GM19043 (cell line): ENCODE measurements at regions not wholly inside any gene's neighbourhood (a gene's known extent, or its start where the extent isn't known, plus 50 kb on each side); places are given as distances from the start of the nearest gene placed in this dataset.
"Not testable (repeated sequence)": the region's sequence is repeated elsewhere in the genome, so short reads cannot be mapped to it uniquely, and the experiment has no call there.

ENCODE experiments used
- ATAC-seq: cut with Tn5 transposase; IDR thresholded peaks from one replicate; pipeline ENCODE4 v1.9.1; 2021; ENCODE audit warnings: low read depth; ENCODE audit not compliant: unreplicated experiment

- no peak for ATAC-seq
Observed at GRCh38 chr3:104040896-104041295, 1325.8 kb upstream of the ALCAM start.

- ATAC-seq, result not testable (repeated sequence)
Observed at GRCh38 chr3:104043001-104043543, 1323.6 kb upstream of the ALCAM start.

GRCh38 chr3:104044002-104044401 lies 1322.7 kb upstream of the ALCAM start:
- no peak for ATAC-seq

GRCh38 chr3:104066658-104067057 lies 1300.1 kb upstream of the ALCAM start:
- no peak for ATAC-seq

- ATAC-seq, result no peak
Observed at GRCh38 chr3:104069114-104069513, 1297.6 kb upstream of the ALCAM start.

GRCh38 chr3:104070906-104071305 lies 1295.8 kb upstream of the ALCAM start:
- no peak for ATAC-seq

GRCh38 chr3:104080088-104080626 lies 1286.6 kb upstream of the ALCAM start:
- ATAC-seq, result no peak

- no peak for ATAC-seq
Observed at GRCh38 chr3:104088738-104089137, 1278.0 kb upstream of the ALCAM start.

- ATAC-seq, result not testable (repeated sequence)
Observed at GRCh38 chr3:104089987-104090386, 1276.7 kb upstream of the ALCAM start.

- no peak for ATAC-seq
Observed at GRCh38 chr3:104101736-104102135, 1265.0 kb upstream of the ALCAM start.

- ATAC-seq, result peak; percentile 92
Observed at GRCh38 chr3:104102386-104102785, 1264.3 kb upstream of the ALCAM start.

GRCh38 chr3:104106276-104106675 lies 1260.4 kb upstream of the ALCAM start:
- ATAC-seq, result no peak

- ATAC-seq, result no peak
Observed at GRCh38 chr3:104108522-104108921, 1258.2 kb upstream of the ALCAM start.

- ATAC-seq, result no peak
Observed at GRCh38 chr3:104126463-104126862, 1240.2 kb upstream of the ALCAM start.

- ATAC-seq, result no peak
Observed at GRCh38 chr3:104126864-104127553, 1239.7 kb upstream of the ALCAM start.

- ATAC-seq, result no peak
Observed at GRCh38 chr3:104127830-104128229, 1238.9 kb upstream of the ALCAM start.

GRCh38 chr3:104132566-104133403 lies 1233.9 kb upstream of the ALCAM start:
- no peak for ATAC-seq

GRCh38 chr3:104133630-104134029 lies 1233.1 kb upstream of the ALCAM start:
- ATAC-seq, result no peak

GRCh38 chr3:104137116-104137515 lies 1229.6 kb upstream of the ALCAM start:
- ATAC-seq, result no peak

GRCh38 chr3:104145164-104145563 lies 1221.5 kb upstream of the ALCAM start:
- no peak for ATAC-seq

- ATAC-seq, result no peak
Observed at GRCh38 chr3:104149154-104149553, 1217.6 kb upstream of the ALCAM start.
